ENCODE measurements at regions not wholly inside any gene's neighbourhood (a gene's known extent, or its start where the extent isn't known, plus 50 kb on each side); places are given as distances from the start of the nearest gene placed in this dataset.

- ChIA-PET CTCF (no interaction called here), POLR2A (no interaction called here)
- DNase-seq (ENCODE audit: low read depth, low spot score) (no peak), ATAC-seq (no peak)
- Histone ChIP-seq H3K27me3 (ENCODE audit: control insufficient read depth, insufficient read depth, low read length) (peaks cover 52% of the 10 kb centered on the region), H3K4me3 (ENCODE audit: low read depth in 2 of 2, low read length in 2 of 2) (no peak overlapping the region), H3K9me3 (ENCODE audit: control insufficient read depth, insufficient read depth, low read depth, low read length) (no peaks in the 10 kb centered on the region), H3K4me1 (ENCODE audit: control insufficient read depth, insufficient read depth, low read length) (0 out of 2 replicates have a peak, but pooled peaks cover 5% of the 10 kb centered on the region), H3K27ac (ENCODE audit: low read length) (no peak overlapping the region), H3K36me3 (ENCODE audit: control insufficient read depth, insufficient read depth, low read length) (no peaks in the 10 kb centered on the region)
- in situ Hi-C loops (cut with HindIII; ENCODE audit: low pct_unique_long_range_greater_than_20kb, low sequenced_read_pairs) = no loop called here
- TF ChIP-seq REST (IDR thresholded peaks at IDR 0.05; ENCODE audit: insufficient read depth in 1 of 2, low read depth in 2 of 2, low read length in 1 of 2) = no peak
- TF ChIP-seq SIN3A (IDR thresholded peaks at IDR 0.05; ENCODE audit: borderline replicate concordance, insufficient read depth, low read depth, low read length) = no peak
- TF ChIP-seq CTCF (IDR thresholded peaks at IDR 0.05) = no peak
- no peak for TF ChIP-seq POLR2AphosphoS5 (IDR thresholded peaks at IDR 0.05; ENCODE audit: low read depth, low read length)
- no TSS peak for BruUV-seq (replicated peaks)
- intact Hi-C loops (cut with micrococcal nuclease; ENCODE audit: unreplicated experiment) = no loop called here
Observed at GRCh38 chr11:19512618-19513017, 200.0 kb upstream of the NAV2 start.

- in situ Hi-C loops (cut with HindIII; ENCODE audit: low pct_unique_long_range_greater_than_20kb, low sequenced_read_pairs) = no loop called here
- ChIA-PET POLR2A (no interaction called here), CTCF (no interaction called here)
- no peak overlapping the region for H3K27ac ChIP-seq (ENCODE audit: low read length)
- TF ChIP-seq REST (IDR thresholded peaks at IDR 0.05; ENCODE audit: insufficient read depth in 1 of 2, low read depth in 2 of 2, low read length in 1 of 2) = no peak
- TF ChIP-seq TCF7L2 (IDR thresholded peaks at IDR 0.05; ENCODE audit: low read depth, low read length) = no peak
- no peak for TF ChIP-seq CTCF (IDR thresholded peaks at IDR 0.05)
- no peak for TF ChIP-seq SIN3A (IDR thresholded peaks at IDR 0.05; ENCODE audit: borderline replicate concordance, insufficient read depth, low read depth, low read length)
- TF ChIP-seq POLR2AphosphoS5 (IDR thresholded peaks at IDR 0.05; ENCODE audit: low read depth, low read length) = no peak
- H3K4me1 ChIP-seq (ENCODE audit: control insufficient read depth, insufficient read depth, low read length) = 0 out of 2 replicates have a peak, but pooled peaks cover 5% of the 10 kb centered on the region
- no TSS peak for BruUV-seq (replicated peaks)
- H3K4me3 ChIP-seq (ENCODE audit: low read depth in 2 of 2, low read length in 2 of 2) = no peak overlapping the region
- ATAC-seq (no peak), DNase-seq (ENCODE audit: low read depth, low spot score) (no peak)
- H3K9me3 ChIP-seq (ENCODE audit: control insufficient read depth, insufficient read depth, low read depth, low read length) = no peaks in the 10 kb centered on the region
- intact Hi-C loops (cut with micrococcal nuclease; ENCODE audit: unreplicated experiment) = no loop called here
- peaks cover 52% of the 10 kb centered on the region for H3K27me3 ChIP-seq (ENCODE audit: control insufficient read depth, insufficient read depth, low read length)
- no peaks in the 10 kb centered on the region for H3K36me3 ChIP-seq (ENCODE audit: control insufficient read depth, insufficient read depth, low read length)
Observed at GRCh38 chr11:19511413-19512183, 201.0 kb upstream of the NAV2 start.
